NB4 (cell line): ENCODE measurements at regions not wholly inside any gene's neighbourhood (a gene's known extent, or its start where the extent isn't known, plus 50 kb on each side); places are given as distances from the start of the nearest gene placed in this dataset.
"Not testable (repeated sequence)": the region's sequence is repeated elsewhere in the genome, so short reads cannot be mapped to it uniquely, and the experiment has no call there.

Source experiments
- DNase-seq: peaks from one replicate; pipeline ENCODE4 v3.0.0; 2010; ENCODE audit warnings: low read depth
- H3K4me3 ChIP-seq: one replicate; pipeline ENCODE4 v1.5.1; 2011; ENCODE audit warnings: mild to moderate bottlenecking, low read depth, low read length, moderate library complexity
- CTCF ChIP-seq: IDR thresholded peaks from one replicate; pipeline ENCODE4 v1.5.1; 2012; ENCODE audit warnings: low read depth, low read length
- MYC ChIP-seq: IDR thresholded peaks from 2 replicates; pipeline ENCODE4 v1.6.1; 2011; ENCODE audit warnings: low read depth, low read length
- POLR2A ChIP-seq: IDR thresholded peaks from 2 replicates; pipeline ENCODE4 v1.6.1; 2011; ENCODE audit warnings: mild to moderate bottlenecking; ENCODE audit not compliant: insufficient read length; ENCODE audit errors: extremely low read depth
- TF ChIP-seq, protein P1 (sequence below): IDR thresholded peaks from 2 replicates; pipeline ENCODE4 v1.6.1; 2011; ENCODE audit warnings: low read depth, low read length

- no peak for DNase-seq
- no peak for TF ChIP-seq MYC
- TF ChIP-seq CTCF, result no peak
- TF ChIP-seq, protein P1, sequence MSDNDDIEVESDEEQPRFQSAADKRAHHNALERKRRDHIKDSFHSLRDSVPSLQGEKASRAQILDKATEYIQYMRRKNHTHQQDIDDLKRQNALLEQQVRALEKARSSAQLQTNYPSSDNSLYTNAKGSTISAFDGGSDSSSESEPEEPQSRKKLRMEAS, result no peak
- no peak for TF ChIP-seq POLR2A
- H3K4me3 ChIP-seq, result no peak overlapping the region
Observed at GRCh38 chr4:174183259-174183658, 100.2 kb downstream of the FBXO8 start.

GRCh38 chr4:174181827-174182226 lies 101.6 kb downstream of the FBXO8 start:
- TF ChIP-seq, protein P1, result no peak
- no peak for TF ChIP-seq POLR2A
- TF ChIP-seq CTCF, result no peak
- no peak for TF ChIP-seq MYC
- no peak for DNase-seq
- no peak overlapping the region for H3K4me3 ChIP-seq

GRCh38 chr4:174177536-174177935 lies 105.9 kb downstream of the FBXO8 start:
- H3K4me3 ChIP-seq, result no peak overlapping the region
- no peak for TF ChIP-seq CTCF
- TF ChIP-seq POLR2A, result no peak
- TF ChIP-seq, protein P1, result no peak
- TF ChIP-seq MYC, result no peak
- DNase-seq, result no peak

GRCh38 chr4:174175836-174176235 lies 107.6 kb downstream of the FBXO8 start:
- not testable (repeated sequence) for DNase-seq, H3K4me3 ChIP-seq

- DNase-seq, result no peak
- H3K4me3 ChIP-seq, result no peak overlapping the region
- no peak for TF ChIP-seq CTCF
- no peak for TF ChIP-seq POLR2A
- TF ChIP-seq, protein P1, result no peak
- no peak for TF ChIP-seq MYC
Observed at GRCh38 chr4:174173360-174173759, 110.1 kb downstream of the FBXO8 start.

DNA sequence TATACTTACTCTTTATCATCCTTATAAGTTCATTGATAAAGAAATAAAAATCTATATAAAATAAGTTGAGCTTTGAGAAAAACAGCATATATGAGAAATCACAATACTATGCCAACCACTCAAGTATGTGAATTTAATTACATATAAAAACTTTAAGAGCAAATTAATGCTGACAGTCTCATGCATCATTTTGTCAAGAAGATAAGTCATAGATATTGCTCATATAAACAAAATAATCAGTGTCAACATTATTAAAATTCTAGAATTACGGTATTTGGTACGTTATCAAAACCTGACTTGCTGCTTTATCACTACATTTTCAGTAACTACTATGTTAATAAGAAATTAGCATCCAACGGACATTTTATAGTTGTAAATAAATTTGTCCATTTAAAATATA lies 111.2 kb downstream of the FBXO8 start:
- DNase-seq, result no peak
- no peak overlapping the region for H3K4me3 ChIP-seq
- TF ChIP-seq, protein P1, result no peak
- TF ChIP-seq CTCF, result no peak
- no peak for TF ChIP-seq MYC
- no peak for TF ChIP-seq POLR2A
